Astrocyte (in vitro differentiated cells and primary cell): ENCODE measurements at regions not wholly inside any gene's neighbourhood (a gene's known extent, or its start where the extent isn't known, plus 50 kb on each side); places are given as distances from the start of the nearest gene placed in this dataset.

Source experiments
- DNase-seq: peaks from one replicate; pipeline ENCODE4 v3.0.0-alpha.2; 2010; ENCODE audit warnings: low read depth
- FAIRE-seq: peaks from 2 replicates; lab custom pipeline; 2011; peaks lifted over from hg19 to GRCh38; lab: Jason Lieb, UNC
- H2AFZ ChIP-seq: 2 replicates; pipeline ENCODE4 v1.6.0; 2012; ENCODE audit warnings: low read depth, low read length, inconsistent platforms
- H3K27ac ChIP-seq: 2 replicates; pipeline ENCODE4 v1.5.1; 2011; ENCODE audit warnings: low read depth, low read length, inconsistent platforms
- H3K27me3 ChIP-seq: 2 replicates; pipeline ENCODE4 v1.6.0; 2011; ENCODE audit warnings: low read length, inconsistent platforms; ENCODE audit not compliant: insufficient read depth
- H3K36me3 ChIP-seq: 2 replicates; pipeline ENCODE4 v1.5.1; 2011; ENCODE audit warnings: low read length, inconsistent platforms; ENCODE audit not compliant: insufficient read depth
- H3K4me1 ChIP-seq: 2 replicates; pipeline ENCODE4 v1.5.1; 2011; ENCODE audit warnings: low read length, inconsistent platforms; ENCODE audit not compliant: insufficient read depth
- H3K4me2 ChIP-seq: 2 replicates; pipeline ENCODE4 v1.6.0; 2012; ENCODE audit warnings: low read length, inconsistent platforms
- H3K4me3 ChIP-seq: 2 replicates; pipeline ENCODE4 v1.5.1; 2011; ENCODE audit warnings: low read depth, mild to moderate bottlenecking, low read length, inconsistent platforms; ENCODE audit not compliant: insufficient read depth
- H3K79me2 ChIP-seq: 2 replicates; pipeline ENCODE4 v1.6.0; 2012; ENCODE audit warnings: mild to moderate bottlenecking, low read length, inconsistent platforms; ENCODE audit not compliant: insufficient read depth
- H3K9ac ChIP-seq: 2 replicates; pipeline ENCODE4 v1.6.0; 2012; ENCODE audit warnings: mild to moderate bottlenecking, low read length, inconsistent platforms
- H3K9me3 ChIP-seq: 2 replicates; pipeline ENCODE4 v1.5.1; 2012; ENCODE audit warnings: low read depth, mild to moderate bottlenecking, low read length, inconsistent platforms; ENCODE audit not compliant: insufficient read depth
- H4K20me1 ChIP-seq: 2 replicates; pipeline ENCODE4 v1.6.0; 2012; ENCODE audit warnings: low read length, inconsistent platforms; ENCODE audit not compliant: insufficient read depth
- H3K27ac Mint-ChIP-seq: one replicate; pipeline ENCODE4 v1.8.0; 2021; ENCODE audit warnings: mild to moderate bottlenecking, mixed read lengths; ENCODE audit not compliant: unreplicated experiment
- H3K27me3 Mint-ChIP-seq: one replicate; pipeline ENCODE4 v1.8.0; 2021; ENCODE audit warnings: low read depth, mixed read lengths; ENCODE audit not compliant: unreplicated experiment
- H3K36me3 Mint-ChIP-seq: one replicate; pipeline ENCODE4 v1.8.0; 2021; ENCODE audit warnings: low read depth, mixed read lengths; ENCODE audit not compliant: unreplicated experiment
- H3K4me1 Mint-ChIP-seq: one replicate; pipeline ENCODE4 v1.8.0; 2021; ENCODE audit warnings: low read depth, mixed read lengths; ENCODE audit not compliant: unreplicated experiment
- H3K4me3 Mint-ChIP-seq: one replicate; pipeline ENCODE4 v1.8.0; 2021; ENCODE audit warnings: mild to moderate bottlenecking, moderate library complexity, mixed read lengths; ENCODE audit not compliant: unreplicated experiment
- H3K9me3 Mint-ChIP-seq: one replicate; pipeline ENCODE4 v1.8.0; 2021; ENCODE audit warnings: mild to moderate bottlenecking, mixed read lengths; ENCODE audit not compliant: unreplicated experiment
- EZH2 ChIP-seq: IDR thresholded peaks from 2 replicates; pipeline ENCODE4 v1.6.1; 2012; ENCODE audit warnings: mild to moderate bottlenecking, low read length, inconsistent platforms; ENCODE audit not compliant: insufficient read depth
- TF ChIP-seq, protein P1 (sequence below): IDR thresholded peaks from 2 replicates; pipeline ENCODE4 v1.5.1; 2011; ENCODE audit warnings: low read depth, mild to moderate bottlenecking, inconsistent platforms, low read length, moderate library complexity; ENCODE audit not compliant: insufficient read depth

DNA sequence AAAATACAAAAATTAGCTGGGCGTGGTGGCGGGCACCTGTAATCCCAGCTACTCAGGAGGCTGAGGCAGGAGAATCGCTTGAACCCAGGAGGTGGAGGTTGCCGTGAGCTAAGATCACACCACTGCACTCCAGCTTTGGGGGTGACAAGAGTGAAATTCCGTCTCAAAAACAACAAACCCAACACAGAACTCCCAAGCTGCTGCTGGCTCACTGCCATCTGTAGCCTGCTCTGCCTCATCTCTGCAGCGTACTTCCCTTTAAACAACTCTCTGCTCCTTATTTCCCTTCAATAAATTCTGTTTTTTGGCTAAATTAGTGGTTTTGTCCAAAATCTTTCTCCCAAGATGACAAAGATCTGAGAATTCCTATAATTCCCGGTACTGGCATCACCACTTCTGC, 189.2 kb upstream of the GALNT17 start:
- Histone ChIP-seq H3K4me1 (no peaks in the 10 kb centered on the region), H3K4me3 (no peak overlapping the region), H2AFZ (no peak overlapping the region), H4K20me1 (no peaks in the 10 kb centered on the region), H3K79me2 (no peaks in the 10 kb centered on the region), H3K27ac (no peak overlapping the region), H3K36me3 (no peaks in the 10 kb centered on the region), H3K9ac (no peak overlapping the region), H3K27me3 (no peaks in the 10 kb centered on the region), H3K9me3 (no peaks in the 10 kb centered on the region), H3K4me2 (no peak overlapping the region)
- DNase-seq (no peak), FAIRE-seq (no peak)
- Mint-ChIP-seq H3K9me3 (peaks cover 8% of the 10 kb centered on the region), H3K36me3 (no peaks in the 10 kb centered on the region), H3K27ac (no peak overlapping the region), H3K27me3 (peaks cover 16% of the 10 kb centered on the region), H3K4me3 (no peak overlapping the region), H3K4me1 (no peaks in the 10 kb centered on the region)
- TF ChIP-seq, protein P1, sequence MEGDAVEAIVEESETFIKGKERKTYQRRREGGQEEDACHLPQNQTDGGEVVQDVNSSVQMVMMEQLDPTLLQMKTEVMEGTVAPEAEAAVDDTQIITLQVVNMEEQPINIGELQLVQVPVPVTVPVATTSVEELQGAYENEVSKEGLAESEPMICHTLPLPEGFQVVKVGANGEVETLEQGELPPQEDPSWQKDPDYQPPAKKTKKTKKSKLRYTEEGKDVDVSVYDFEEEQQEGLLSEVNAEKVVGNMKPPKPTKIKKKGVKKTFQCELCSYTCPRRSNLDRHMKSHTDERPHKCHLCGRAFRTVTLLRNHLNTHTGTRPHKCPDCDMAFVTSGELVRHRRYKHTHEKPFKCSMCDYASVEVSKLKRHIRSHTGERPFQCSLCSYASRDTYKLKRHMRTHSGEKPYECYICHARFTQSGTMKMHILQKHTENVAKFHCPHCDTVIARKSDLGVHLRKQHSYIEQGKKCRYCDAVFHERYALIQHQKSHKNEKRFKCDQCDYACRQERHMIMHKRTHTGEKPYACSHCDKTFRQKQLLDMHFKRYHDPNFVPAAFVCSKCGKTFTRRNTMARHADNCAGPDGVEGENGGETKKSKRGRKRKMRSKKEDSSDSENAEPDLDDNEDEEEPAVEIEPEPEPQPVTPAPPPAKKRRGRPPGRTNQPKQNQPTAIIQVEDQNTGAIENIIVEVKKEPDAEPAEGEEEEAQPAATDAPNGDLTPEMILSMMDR: no peak
- no peak for TF ChIP-seq EZH2

DNA sequence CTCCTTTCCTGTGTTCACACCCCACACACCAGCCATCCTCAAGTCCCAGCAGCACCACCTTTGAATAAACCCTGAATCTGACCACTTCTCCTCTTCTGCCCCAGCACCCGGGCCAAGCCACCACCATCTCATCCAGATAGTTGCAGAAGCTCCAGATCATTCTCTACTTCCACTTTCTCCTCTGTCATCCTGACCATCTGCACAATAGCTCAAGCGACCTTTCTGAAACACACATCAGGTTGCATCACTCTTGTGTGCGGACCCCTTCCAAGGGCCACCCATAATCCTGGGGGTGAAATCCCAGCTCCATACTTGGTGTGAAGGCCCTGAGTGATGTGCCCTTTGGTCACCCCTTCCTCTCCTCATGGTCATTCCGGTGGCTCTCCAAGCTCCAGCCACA, 187.4 kb upstream of the GALNT17 start:
- H3K36me3 ChIP-seq: no peaks in the 10 kb centered on the region
- no peak for FAIRE-seq
- peaks cover 10% of the 10 kb centered on the region for H3K9me3 Mint-ChIP-seq
- H3K79me2 ChIP-seq: no peaks in the 10 kb centered on the region
- H4K20me1 ChIP-seq: no peaks in the 10 kb centered on the region
- no peaks in the 10 kb centered on the region for H3K36me3 Mint-ChIP-seq
- H3K4me2 ChIP-seq: no peak overlapping the region
- peaks cover 18% of the 10 kb centered on the region for H3K27me3 Mint-ChIP-seq
- no peaks in the 10 kb centered on the region for H3K9me3 ChIP-seq
- no peak overlapping the region for H2AFZ ChIP-seq
- H3K4me3 ChIP-seq: no peak overlapping the region
- H3K4me1 Mint-ChIP-seq: no peaks in the 10 kb centered on the region
- DNase-seq: no peak
- H3K27ac Mint-ChIP-seq: no peak overlapping the region
- no peaks in the 10 kb centered on the region for H3K27me3 ChIP-seq
- no peaks in the 10 kb centered on the region for H3K4me1 ChIP-seq
- H3K4me3 Mint-ChIP-seq: no peak overlapping the region
- TF ChIP-seq EZH2: no peak
- TF ChIP-seq, protein P1: no peak
- H3K27ac ChIP-seq: no peak overlapping the region
- no peak overlapping the region for H3K9ac ChIP-seq

DNA sequence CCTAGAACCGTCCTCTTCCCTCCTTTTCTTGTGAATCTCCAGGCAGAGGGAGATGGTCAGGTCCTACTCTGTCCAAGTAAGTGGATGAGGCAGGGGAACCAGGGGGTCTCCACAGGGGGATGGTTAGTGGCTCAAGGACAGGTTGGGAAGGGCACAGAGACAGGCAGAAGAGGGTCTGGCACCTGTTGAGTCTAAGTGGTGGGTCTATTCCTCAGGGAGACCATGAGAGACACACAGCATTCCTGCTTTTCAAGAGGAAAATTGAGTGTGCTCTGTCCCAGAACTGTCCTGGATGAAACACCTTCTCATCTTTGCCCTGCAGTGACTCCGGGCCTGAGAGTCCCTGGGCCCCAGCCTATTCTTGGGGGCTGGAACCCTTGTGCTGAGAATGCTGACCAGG, 184.8 kb upstream of the GALNT17 start:
- no peaks in the 10 kb centered on the region for H4K20me1 ChIP-seq
- no peak overlapping the region for H3K4me3 ChIP-seq
- TF ChIP-seq EZH2: no peak
- TF ChIP-seq, protein P1: no peak
- Mint-ChIP-seq H3K4me1 (no peaks in the 10 kb centered on the region), H3K9me3 (peaks cover 12% of the 10 kb centered on the region), H3K4me3 (no peak overlapping the region), H3K27ac (no peak overlapping the region), H3K27me3 (peaks cover 20% of the 10 kb centered on the region), H3K36me3 (no peaks in the 10 kb centered on the region)
- no peaks in the 10 kb centered on the region for H3K36me3 ChIP-seq
- no peak overlapping the region for H3K4me2 ChIP-seq
- H3K27ac ChIP-seq: no peak overlapping the region
- H3K27me3 ChIP-seq: no peaks in the 10 kb centered on the region
- peaks cover 9% of the 10 kb centered on the region for H3K9me3 ChIP-seq
- H3K4me1 ChIP-seq: no peaks in the 10 kb centered on the region
- H3K9ac ChIP-seq: no peak overlapping the region
- H3K79me2 ChIP-seq: no peaks in the 10 kb centered on the region
- DNase-seq (no peak), FAIRE-seq (no peak)
- no peak overlapping the region for H2AFZ ChIP-seq
